GM12873 (cell line): ENCODE measurements at regions not wholly inside any gene's neighbourhood (a gene's known extent, or its start where the extent isn't known, plus 50 kb on each side); places are given as distances from the start of the nearest gene placed in this dataset.

Source experiments
- CTCF ChIP-seq: IDR thresholded peaks from 2 replicates; pipeline ENCODE4 v1.5.1; 2012; ENCODE audit warnings: low read depth, mild to moderate bottlenecking, moderate library complexity, low read length, control low read depth; ENCODE audit not compliant: insufficient read depth; ENCODE audit errors: missing control alignments

- TF ChIP-seq CTCF, result no peak
Measured at GRCh38 chr5:96214442-96215197, 218.4 kb downstream of the PCSK1 start.

- no peak for TF ChIP-seq CTCF
Measured at GRCh38 chr5:96209829-96210228, 223.2 kb downstream of the PCSK1 start.

- TF ChIP-seq CTCF, result no peak
Measured at GRCh38 chr5:96207420-96207819, 225.6 kb downstream of the PCSK1 start.

- no peak for TF ChIP-seq CTCF
Measured at GRCh38 chr5:96203761-96204160, 229.3 kb downstream of the PCSK1 start.

GRCh38 chr5:96201503-96201902 is 231.5 kb downstream of the PCSK1 start:
- TF ChIP-seq CTCF, result no peak

GRCh38 chr5:96200641-96201040 is 232.4 kb downstream of the PCSK1 start:
- no peak for TF ChIP-seq CTCF

GRCh38 chr5:96199713-96200183 is 233.3 kb downstream of the PCSK1 start:
- TF ChIP-seq CTCF, result no peak
